Suppressor macrophage treated with lipopolysaccharide for 4 hours (primary cell): ENCODE measurements at regions not wholly inside any gene's neighbourhood (a gene's known extent, or its start where the extent isn't known, plus 50 kb on each side); places are given as distances from the start of the nearest gene placed in this dataset.
"Not testable (repeated sequence)": the region's sequence is repeated elsewhere in the genome, so short reads cannot be mapped to it uniquely, and the experiment has no call there.

Source experiments
- DNase-seq: peaks from one replicate; pipeline ENCODE4 v3.0.0-alpha.2; 2020

DNA sequence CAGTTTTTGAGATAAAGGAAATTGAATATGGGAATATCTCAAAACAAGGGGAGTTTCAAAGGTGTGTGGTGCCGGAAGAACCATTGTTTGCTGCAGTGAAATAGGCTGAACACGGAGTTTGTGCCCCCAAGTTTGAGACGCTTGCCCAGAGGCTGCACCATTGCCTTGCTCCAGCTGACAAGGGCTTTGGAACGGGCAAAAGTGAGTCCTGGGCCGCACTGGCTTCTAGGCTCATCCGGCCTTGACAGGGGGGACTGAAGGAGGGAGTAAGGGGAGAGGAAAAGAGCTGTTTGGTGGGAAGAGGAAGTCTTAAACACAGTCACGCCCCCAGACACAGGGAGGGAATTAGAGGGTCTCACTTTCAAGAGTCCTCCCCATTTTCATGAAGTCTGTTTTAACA, 269.9 kb downstream of the FAM43A start:
- DNase-seq, result no peak

DNA sequence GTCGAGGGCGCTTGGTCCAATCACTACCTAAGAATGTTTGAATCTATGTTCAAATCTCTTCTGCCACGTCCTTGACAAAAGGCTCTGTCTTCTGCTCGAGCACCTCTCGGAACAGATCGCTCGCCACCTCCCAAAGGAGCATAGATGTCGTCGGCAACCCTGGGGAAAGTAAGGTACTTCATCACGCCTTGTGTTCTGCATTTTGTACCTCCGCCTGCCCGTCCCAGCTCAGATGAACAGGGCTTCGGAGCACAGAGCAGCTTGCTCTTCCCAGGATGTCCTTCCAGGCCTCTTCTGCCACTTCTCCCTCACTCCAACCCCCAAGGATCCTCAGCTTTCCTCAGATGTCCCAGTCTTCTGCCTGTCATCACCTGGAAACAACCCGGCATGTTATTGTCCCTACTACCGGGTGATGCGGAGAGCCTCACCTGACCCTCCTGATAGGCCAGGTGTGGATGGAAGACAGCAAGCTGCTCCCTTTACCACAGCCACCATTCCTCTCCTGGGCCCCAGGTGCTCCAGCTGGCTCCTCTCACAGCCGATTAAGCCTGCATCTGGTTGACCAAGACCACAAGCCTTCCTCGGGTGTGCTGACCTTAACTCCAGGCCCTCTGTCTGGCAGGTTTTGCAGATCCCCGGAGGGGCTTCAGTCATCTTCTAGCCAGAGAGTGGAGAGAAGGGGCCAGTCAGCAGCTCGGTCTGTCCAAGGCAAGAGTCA, 270.5 kb downstream of the FAM43A start:
- DNase-seq, result no peak

DNA sequence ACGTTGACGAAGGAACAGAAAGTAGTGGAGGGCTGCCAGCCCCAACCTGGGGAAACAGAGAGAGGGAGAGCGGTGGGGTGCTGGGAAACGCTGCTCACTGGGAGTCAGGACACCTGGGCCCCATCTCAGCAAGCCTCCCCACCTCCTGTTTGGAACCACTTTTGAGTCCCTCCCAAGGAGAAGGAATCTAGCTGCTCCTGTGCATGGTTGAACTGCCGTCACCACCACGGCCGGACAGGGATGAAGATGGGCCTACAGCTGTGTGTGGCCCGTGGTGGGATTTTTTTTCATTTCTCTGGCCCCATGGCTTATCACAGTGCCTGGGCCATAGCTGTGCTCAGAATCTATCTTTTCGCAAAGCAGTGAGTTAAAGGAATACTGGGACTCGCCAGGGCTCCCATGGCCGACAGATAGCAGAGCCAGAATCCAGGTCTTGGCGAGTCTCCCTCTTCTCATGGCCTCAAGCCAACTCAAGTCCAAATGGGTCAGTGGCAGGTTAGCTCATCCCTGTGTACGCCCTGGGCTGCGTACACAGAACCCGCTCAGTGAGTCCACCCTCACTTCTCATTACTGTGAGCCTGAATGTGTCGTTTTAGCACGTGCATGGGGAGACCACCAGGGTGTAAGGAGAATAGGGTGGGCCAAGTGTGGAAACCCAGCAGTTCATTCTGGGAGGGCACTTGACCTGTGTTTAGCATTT, 271.2 kb downstream of the FAM43A start:
- DNase-seq, result no peak

DNA sequence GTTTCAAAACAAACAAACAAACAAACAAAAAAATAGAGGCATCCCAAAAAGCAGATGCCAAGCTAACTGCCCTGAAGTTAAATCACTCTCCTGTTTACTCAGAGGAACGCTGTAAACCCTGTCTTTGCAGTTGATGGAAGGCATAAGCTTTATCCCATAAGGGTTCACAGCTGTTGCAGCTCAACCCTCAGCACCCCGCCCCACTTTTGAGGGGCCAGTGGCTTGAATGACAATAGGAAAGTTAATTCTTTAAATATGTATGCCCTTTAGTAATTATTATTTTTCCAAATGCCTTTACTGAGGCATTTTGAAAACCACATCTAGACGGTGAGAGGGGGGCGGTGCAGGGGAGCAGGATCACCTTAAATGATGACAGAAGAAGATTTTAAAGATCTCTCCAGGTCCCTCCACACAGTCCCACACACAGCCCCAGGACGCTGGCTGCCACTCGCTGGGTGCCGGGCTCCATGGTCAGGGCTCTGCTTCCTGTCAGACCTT, 272.1 kb downstream of the FAM43A start:
- DNase-seq, result no peak

DNA sequence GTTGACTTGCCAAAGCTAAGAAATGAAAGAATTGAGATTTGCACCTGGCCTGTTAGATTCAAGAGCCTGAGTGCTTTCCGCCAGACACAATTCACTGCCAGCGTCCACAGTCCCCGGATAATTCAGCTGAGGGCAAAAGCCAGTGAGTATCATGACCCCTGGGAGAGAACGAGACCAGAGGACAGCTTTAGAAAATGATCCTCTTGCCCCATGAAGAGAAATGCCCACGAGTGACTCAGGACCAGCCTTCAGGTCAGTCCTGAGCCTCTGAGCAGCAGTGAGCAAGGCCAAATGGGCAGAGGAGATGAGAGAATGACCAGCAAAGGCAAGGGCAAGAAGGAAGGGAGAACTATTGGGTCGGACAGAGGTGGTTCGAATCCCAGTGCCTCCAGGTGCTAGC, 273.5 kb downstream of the FAM43A start:
- DNase-seq, result no peak

DNA sequence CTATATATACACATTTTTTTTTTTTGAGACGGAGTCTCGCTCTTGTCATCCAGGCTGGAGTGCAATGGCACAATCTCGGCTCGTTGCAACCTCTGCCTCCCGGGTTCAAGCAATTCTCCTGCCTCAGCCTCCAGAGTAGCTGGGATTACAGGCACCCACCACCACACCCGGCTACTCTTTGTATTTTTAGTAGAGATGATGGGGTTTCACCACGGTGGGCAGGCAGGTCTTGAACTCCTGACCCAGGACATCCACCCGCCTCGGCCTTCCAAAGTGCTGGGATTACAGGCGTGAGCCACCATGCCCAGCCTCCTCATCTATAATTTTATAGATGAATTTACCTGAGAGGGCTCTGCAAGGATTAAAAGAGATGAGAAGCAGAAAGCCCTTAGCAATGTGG, 274.0 kb downstream of the FAM43A start:
- not testable (repeated sequence) for DNase-seq

DNA sequence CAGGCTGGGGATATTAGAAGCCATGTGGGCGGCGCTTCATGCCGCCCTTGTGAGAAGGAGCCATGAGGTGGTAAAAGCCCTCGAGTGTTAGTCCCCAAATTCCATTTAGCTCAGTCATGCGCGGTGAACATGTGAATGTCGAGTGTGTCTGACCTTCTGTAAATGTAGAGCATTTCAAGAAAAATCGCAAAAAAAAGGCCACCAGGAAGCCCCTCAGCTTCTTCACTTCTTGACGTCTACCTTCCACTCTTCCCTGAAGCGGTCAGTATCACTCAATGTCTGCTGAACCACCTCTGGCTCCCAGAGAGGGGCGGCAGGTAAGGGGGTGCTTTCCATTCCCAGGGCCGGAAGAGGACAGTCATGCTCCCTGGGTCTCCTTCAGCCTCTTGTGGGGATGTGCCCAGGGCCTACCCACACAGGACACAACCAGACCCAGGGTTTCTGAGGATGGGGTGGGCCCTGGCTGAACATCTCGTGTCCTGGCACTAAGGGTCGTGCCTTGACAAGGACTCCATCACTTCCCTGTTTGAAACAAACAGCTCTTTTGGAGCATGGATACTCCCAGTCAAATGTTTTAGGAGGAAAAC, 274.9 kb downstream of the FAM43A start:
- no peak for DNase-seq

DNA sequence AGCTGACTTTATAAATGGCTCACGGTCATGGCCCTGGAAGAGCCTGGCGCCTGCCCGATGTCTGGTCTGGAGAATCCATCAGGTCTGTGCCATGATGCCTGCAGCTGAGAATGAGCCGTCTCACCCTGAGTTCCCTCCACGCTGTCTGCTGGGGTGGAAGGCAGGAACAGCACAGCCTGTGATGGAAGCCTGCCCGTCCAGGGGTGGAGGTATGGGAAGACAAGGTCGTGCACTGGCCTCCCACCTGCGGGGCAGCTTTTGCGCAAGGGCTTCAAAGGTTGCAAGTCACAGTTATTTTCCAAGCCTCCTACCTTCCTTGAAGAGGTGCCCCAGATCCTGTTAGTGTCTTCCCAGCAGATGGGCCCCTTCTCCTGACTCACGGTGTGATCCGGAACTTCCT, 275.5 kb downstream of the FAM43A start:
- DNase-seq, result no peak

DNA sequence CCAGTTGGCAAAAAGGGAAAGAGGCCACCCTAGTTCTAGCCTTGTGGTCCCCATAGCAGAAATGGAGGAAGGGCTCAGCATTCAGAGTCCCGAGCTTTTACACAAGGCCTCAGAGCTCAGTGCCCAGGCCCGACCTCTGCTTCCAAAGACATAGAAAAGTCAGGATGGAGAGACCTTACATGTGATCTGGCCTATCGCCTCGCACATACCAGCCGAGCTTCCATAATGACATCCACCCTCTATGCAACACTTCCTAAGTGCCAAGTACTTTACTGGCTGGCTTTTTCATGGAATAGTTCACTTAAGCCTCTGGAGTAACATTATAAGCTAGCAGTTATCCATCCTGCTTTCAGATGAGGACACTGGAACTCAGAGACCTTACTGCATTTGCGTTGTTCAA, 275.9 kb downstream of the FAM43A start:
- DNase-seq, result no peak

DNA sequence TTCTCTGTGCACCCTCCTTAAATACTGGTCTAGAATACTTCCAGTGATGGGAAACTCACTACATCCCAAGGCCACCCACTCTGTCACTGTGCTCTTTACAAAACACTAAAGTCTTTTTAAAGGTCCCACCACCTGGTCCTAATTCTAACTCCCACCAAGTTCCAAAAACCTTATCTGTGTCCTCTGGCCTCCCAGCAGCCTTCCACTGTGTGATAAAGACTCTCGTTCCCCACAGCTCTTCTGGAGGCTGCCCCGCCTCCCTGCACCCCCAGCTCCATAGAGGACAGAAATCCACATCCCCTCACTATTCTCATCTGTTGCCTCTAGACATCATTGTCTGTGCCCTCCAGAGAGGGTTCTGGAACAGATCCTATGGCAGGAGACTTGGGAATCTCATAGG, 276.4 kb downstream of the FAM43A start:
- no peak for DNase-seq

DNA sequence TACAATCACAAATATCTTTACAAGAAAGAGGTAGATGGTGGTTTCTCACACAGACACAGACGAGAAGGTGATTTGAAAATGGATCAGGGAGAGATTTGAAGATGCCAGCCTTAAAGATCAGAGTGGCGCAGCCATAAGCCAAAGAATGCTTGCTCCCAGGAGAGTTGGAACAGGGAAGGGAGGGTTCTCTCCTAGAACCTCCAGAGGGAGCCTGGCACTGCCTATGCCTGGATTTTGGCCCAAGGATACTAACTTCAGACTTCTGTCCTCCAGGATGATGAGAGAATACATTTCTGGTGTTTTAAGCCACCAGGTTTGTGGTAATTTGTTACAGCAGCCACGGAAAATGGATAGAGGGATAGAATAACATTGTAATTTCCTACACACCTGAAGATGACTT, 279.1 kb downstream of the FAM43A start:
- DNase-seq, result no peak

DNA sequence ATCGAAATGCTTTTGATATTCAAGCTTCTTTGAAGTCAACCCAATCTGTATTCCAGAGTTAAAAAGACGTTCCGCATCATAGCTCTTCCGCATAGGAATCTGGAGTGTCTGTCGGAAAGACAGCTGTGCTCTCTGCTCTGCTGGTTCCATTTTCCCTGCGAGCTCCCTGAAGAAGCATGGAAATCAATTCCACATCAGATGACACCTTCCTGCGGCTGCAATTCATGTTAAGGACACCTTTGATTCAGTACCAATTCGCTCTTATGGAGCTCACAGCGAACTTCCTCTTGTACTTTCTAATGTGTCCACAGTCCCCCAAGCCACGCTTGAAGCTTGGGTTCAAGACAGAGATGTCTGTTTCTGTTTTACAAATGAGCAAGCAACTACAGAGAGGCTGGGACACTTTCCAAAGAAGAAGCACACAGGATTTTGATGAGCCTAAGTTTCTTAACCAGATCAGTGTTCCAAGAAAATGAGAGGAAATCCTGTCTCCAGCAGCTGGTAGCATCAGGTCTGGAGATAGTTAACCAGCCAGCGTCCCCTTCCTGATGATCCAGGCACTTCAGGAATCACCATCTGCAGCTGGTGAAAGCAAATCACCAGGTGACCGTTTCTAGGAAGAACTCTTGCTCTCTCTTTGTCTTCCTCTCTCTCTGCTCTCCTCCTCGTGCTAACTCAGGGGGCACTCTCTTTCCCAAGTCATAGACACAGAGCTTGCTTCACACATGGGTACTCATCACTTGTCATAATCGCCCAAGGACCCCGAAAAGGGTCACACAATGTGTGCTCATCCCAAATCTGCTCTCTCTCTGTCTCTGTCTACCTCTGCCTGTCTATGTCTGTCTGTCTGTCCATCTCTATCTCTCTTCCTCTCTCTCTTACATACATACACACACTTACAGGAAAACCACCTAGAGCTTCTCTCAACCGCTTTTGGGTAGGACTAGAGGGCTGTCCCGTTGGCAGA, 281.8 kb downstream of the FAM43A start:
- no peak for DNase-seq

DNA sequence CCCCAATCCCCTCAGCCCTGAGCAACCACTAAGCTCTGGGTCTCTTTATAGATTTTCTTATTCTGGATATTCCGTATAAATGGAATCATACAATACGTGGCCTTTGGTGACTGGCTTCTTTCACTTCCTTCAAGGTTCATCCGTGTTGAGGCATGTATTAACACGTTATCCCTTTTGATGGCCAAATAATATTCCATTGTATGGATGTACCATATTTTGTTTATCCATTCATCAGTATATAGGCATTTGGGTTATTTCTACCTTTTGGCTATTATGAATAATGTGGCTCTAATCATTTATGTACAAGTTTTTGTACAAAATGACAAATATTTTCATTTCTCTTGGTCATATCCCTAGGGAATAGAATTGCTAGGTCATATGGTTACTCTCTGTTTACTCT, 284.4 kb downstream of the FAM43A start:
- DNase-seq, result no peak

DNA sequence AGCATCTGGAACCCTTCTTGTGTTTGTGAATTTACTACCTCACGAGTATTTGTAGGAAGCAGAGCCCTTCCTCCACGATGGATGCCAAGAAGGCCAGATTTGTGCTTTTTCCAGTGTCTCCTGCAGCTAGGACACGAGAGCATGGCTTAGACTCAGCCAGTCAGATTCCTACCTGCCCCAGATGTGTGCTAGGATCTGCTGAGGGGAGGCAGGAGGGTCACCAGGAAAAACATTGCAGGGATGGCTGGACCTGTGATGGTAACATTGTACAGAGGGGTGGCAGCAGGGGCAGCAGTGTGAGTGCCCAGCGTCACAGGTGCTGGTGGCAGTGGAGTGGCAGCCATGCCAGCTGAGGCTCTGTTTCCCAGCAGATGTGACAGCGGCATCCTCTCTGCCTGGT, 285.3 kb downstream of the FAM43A start:
- DNase-seq, result no peak

DNA sequence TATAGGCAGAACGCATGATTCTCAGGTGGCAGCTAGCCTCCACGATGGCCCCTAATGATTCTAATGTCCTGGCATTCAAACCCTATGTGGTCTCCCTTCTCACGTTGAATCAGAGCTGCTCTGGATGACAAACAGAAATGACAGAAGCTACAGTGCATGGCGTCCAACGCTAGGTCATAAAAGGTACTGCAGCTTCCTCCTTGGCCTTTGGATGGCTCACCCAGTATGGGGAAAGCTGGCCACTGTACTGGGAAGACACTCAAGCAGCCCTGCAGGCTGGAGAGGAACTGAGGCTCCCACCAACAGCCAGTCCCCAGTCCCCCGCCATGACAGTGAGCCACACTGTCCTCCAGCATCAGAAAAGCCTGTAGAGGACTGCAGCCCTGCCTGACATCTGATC, 286.3 kb downstream of the FAM43A start:
- no peak for DNase-seq

DNA sequence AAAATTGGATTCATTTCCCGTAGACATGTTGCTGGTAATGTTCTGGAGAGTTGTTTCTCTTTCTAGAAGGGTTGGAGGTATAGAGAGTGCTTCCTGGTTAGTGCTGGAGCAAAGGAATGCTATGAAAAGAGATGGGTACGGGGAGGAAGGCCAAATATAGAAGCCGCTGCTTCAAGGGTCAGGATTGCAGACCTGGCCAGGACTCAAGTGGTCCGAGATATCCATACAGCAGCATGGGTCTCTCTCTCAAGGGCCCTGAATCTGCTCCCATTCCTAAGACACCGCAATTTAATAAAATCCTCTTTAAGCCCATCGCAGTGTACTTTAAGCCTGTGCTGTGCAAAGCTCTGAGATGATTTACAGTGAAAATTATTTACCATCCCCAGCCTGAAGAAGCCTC, 287.0 kb downstream of the FAM43A start:
- DNase-seq, result no peak

DNA sequence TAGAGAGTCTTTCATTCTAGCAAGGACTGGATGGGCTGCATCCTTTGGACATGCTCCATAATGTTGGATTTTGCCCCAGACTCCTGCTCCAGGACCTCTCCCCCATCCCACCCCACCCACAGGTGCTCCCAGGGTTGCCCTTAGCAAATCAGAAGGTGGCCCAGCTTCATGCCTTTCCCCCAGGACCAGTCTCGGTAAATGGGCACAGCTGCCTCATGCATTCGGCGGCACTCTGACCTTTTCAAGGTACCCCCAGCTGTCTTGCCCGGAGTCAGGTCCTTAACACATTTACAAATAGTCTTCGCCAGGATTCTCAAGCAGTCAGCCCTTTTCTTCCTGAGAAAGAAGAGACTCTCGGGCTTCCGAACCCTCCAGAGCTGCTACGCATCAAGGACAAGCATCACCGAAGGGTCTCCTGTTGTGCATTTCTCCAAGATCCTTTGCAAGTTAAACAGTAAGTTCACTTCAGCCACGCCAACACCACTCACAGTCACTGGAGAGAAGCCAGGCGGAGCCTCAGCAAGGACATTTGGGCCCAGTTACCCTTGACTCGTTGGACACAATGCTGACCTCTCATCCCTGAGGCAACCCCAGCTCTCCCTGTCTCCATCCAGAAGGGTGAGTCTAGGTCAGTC, 287.8 kb downstream of the FAM43A start:
- no peak for DNase-seq

DNA sequence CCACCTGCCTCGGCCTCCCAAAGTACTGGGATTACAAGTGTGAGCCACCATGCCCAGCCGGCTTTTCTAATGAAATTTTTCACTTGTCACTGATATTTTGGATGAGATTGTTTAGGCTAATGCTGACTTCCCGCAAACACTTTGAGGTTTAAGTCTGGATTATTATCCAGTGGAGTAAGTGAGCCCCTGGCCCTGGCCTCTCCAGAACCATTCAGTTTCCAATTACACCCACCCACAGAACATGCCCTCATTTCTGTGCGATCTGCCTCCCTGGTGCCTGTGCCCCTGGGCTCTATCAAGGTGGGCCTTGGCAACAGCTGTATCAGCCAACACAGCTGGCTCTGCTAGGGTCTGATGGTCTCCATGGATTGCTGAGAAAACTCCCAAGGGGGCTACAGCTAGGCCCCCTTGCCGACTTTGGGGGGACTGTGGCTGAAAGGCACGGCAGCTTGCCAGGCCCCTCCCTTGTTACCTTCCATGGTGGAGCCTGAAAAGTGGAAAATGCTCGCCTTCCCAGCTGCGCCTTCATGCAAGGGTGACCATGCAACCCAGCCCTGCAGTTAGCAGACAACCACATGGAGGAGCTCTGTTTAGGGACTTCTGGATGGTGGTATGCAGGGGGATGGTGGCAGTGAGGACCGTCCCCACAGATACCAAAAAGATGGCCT, 288.9 kb downstream of the FAM43A start:
- DNase-seq, result no peak

DNA sequence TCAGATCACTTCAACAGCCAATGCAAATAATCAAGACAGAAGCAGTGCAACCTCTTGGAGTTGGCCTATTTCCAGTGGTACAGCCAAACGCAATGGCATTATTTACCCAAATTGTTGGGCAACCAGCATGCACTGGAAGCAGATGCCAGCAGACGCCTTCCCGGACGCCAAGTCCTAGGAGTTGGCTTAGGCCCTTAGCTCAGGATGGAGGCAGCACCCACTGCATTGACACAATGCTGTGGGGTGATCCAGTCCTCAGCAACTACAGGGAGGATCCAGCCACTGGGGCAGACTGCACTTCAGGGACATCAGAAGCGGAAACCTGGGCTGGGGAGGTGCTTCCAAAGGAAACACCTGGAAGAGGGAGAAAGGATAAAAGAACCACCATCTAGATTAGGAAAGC, 290.4 kb downstream of the FAM43A start:
- DNase-seq, result no peak

DNA sequence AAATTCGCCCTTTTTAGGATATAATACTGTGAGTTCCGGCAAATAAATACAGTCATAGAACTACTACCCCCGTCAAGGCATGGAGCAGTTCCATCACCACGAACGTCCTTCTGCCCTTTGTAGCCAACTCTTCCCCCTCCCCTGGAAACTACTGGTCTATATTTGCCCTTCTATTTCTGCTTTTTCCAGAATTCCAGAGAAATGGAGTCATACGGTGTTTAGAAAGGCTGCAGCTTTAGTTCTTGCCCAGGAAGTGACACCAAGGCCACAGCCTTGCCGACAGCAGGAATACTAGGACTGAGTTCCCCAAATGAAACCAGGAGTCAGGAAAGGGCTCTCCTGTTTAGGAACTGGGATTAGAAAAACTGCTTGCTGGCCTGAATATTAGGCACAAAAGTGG, 291.2 kb downstream of the FAM43A start:
- DNase-seq, result no peak

DNA sequence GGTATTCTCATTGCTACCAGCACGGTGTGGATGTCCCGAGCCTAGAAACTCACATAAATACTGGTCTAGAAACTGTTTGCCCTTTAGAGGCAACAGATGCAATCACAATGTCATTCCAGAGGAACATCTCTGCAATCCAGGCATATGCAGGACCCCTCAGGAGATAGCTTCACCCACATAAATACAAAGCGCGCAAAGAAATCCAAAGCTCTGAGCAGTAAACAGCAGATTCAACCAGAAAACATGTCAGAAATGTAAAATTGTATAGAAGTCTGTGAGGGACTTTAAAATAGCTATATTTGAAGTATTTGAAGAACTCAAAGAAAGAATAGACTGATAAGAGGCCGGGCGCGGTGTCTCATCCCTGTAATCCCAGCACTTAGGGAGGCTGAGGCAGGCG, 291.7 kb downstream of the FAM43A start:
- DNase-seq, result no peak

DNA sequence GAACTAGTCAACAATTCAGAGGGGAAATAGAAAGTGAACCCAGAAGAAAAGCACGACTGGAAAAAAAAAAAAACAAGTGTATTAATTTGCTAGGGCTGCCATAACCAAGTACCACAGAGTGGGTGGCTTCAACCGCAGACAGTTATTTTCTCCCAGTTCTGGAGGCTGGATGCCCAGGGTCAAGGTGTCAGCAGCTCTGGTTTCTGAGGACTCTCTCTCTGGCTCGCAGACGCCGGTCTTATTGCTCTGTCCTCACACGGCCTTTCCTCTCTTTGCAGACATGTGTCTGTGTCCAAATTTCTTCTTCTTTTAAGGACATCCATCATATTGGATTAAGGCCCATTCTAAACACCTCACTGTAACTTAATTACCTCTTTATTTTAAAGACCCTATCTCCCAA, 291.8 kb downstream of the XXYLT1 start:
- DNase-seq, result no peak
